BE2C (cell line): ENCODE measurements at regions not wholly inside any gene's neighbourhood (a gene's known extent, or its start where the extent isn't known, plus 50 kb on each side); places are given as distances from the start of the nearest gene placed in this dataset.

ENCODE experiments used
- DNase-seq: peaks from one replicate; pipeline ENCODE4 v3.0.0-alpha.2; 2020
- H3K27me3 ChIP-seq: fragments of 250-450 bp; sonication (Bioruptor Pico); 2 replicates; pipeline ENCODE4 v1.5.1; 2020; ENCODE audit warnings: mild to moderate bottlenecking
- H3K36me3 ChIP-seq: fragments of 250-450 bp; sonication (Bioruptor Pico); 2 replicates; pipeline ENCODE4 v1.5.1; 2020; ENCODE audit warnings: mild to moderate bottlenecking
- H3K4me1 ChIP-seq: fragments of 250-450 bp; sonication (Bioruptor Pico); 2 replicates; pipeline ENCODE4 v1.5.1; 2020
- H3K4me3 ChIP-seq: 2 replicates; pipeline ENCODE4 v1.5.1; 2011; ENCODE audit warnings: low read depth, low read length
- H3K9me3 ChIP-seq: fragments of 250-450 bp; sonication (Bioruptor Pico); 2 replicates; pipeline ENCODE4 v1.5.1; 2020
- TF ChIP-seq, protein P1 (sequence below): IDR thresholded peaks from 2 replicates; pipeline ENCODE4 v1.5.1; 2012; ENCODE audit warnings: mild to moderate bottlenecking, low read depth, low read length

DNA sequence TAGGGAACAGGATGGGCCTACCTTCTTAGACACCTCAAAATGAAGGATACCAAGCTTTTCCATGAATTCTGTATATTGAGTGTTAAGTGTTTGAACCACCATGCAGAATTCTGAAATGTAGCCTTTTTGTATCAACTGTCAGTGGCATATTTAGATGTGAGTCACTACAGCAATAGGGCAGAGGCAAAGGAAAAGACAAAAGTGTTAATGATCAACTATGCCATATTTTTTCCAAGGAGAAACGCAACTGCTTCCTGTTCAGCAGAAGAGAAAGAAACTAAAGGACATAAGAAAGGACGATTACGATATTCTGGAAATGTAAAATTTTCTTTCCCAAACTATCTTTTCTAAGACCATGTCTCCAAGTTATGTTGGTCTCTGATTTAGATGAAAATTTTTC, 104.6 kb upstream of the RSPO3 start:
- no peaks in the 10 kb centered on the region for H3K9me3 ChIP-seq
- TF ChIP-seq, protein P1, sequence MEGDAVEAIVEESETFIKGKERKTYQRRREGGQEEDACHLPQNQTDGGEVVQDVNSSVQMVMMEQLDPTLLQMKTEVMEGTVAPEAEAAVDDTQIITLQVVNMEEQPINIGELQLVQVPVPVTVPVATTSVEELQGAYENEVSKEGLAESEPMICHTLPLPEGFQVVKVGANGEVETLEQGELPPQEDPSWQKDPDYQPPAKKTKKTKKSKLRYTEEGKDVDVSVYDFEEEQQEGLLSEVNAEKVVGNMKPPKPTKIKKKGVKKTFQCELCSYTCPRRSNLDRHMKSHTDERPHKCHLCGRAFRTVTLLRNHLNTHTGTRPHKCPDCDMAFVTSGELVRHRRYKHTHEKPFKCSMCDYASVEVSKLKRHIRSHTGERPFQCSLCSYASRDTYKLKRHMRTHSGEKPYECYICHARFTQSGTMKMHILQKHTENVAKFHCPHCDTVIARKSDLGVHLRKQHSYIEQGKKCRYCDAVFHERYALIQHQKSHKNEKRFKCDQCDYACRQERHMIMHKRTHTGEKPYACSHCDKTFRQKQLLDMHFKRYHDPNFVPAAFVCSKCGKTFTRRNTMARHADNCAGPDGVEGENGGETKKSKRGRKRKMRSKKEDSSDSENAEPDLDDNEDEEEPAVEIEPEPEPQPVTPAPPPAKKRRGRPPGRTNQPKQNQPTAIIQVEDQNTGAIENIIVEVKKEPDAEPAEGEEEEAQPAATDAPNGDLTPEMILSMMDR, result no peak
- no peak for DNase-seq
- no peaks in the 10 kb centered on the region for H3K4me1 ChIP-seq
- no peak overlapping the region for H3K4me3 ChIP-seq
- H3K27me3 ChIP-seq, result no peaks in the 10 kb centered on the region
- no peaks in the 10 kb centered on the region for H3K36me3 ChIP-seq

DNA sequence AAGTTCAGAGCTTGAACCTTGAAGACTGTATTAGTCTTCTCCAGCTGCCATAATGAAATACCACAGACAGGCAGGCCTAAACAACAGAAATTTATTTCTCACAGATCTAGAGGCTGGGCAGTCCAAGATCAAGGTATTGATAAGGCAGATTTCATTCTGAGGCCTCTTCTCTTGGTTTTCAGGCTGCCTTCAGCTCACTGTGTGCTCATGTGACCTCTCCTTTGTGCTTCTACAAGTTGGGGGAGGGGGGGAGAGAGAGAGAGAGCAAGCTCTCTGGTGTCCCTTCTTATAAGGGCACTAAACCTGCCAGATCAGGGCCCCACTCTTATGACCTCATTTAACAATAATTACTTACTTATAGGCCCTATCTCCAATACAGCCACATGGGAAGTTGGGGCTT, 102.6 kb upstream of the RSPO3 start:
- TF ChIP-seq, protein P1, result no peak
- Histone ChIP-seq H3K36me3 (no peaks in the 10 kb centered on the region), H3K4me1 (no peaks in the 10 kb centered on the region), H3K9me3 (no peaks in the 10 kb centered on the region), H3K27me3 (no peaks in the 10 kb centered on the region), H3K4me3 (no peak overlapping the region)
- no peak for DNase-seq

DNA sequence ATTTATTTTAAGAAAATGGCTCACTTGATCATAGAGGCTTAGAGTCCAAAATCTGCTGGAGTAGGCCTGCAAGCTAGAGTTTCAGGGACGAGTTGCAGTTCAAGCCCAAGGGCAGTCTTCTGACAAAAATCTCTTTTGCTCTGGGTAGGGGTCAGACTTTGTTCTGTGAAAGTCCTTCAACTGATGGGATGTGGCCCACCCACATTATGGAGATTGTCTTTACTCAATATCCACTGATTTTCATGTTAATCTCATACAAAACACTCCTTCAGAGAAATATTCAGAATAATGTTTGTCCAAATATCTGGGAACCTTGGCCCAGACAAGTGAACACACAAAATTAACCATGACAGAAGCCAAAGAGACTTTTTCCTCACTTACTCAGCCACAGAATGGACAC, 98.6 kb upstream of the RSPO3 start:
- Histone ChIP-seq H3K27me3 (no peaks in the 10 kb centered on the region), H3K36me3 (no peaks in the 10 kb centered on the region), H3K4me3 (no peak overlapping the region), H3K9me3 (no peaks in the 10 kb centered on the region), H3K4me1 (no peaks in the 10 kb centered on the region)
- DNase-seq, result no peak
- TF ChIP-seq, protein P1, result no peak

DNA sequence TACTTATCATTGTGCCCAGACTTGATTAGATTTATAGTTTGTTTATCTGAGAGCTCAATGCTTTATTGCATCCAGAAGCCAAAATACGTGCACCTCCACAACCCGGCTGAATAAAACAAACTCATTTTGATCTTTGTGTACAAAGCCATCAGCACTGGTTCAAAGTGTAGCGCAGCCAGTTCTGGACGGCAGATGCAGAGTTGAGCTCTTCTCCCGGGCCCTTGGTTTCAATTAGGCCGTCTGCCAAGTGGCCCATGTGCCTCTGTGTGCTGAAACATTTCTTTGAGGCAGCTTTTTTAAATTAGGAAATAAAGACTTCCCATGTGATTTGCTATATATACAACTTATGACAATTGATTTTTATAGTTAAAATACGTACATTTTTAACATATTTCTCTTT, 96.2 kb upstream of the RSPO3 start:
- Histone ChIP-seq H3K36me3 (no peaks in the 10 kb centered on the region), H3K4me1 (no peaks in the 10 kb centered on the region), H3K4me3 (no peak overlapping the region), H3K9me3 (no peaks in the 10 kb centered on the region), H3K27me3 (no peaks in the 10 kb centered on the region)
- TF ChIP-seq, protein P1, result no peak
- peak; percentile 35 for DNase-seq

DNA sequence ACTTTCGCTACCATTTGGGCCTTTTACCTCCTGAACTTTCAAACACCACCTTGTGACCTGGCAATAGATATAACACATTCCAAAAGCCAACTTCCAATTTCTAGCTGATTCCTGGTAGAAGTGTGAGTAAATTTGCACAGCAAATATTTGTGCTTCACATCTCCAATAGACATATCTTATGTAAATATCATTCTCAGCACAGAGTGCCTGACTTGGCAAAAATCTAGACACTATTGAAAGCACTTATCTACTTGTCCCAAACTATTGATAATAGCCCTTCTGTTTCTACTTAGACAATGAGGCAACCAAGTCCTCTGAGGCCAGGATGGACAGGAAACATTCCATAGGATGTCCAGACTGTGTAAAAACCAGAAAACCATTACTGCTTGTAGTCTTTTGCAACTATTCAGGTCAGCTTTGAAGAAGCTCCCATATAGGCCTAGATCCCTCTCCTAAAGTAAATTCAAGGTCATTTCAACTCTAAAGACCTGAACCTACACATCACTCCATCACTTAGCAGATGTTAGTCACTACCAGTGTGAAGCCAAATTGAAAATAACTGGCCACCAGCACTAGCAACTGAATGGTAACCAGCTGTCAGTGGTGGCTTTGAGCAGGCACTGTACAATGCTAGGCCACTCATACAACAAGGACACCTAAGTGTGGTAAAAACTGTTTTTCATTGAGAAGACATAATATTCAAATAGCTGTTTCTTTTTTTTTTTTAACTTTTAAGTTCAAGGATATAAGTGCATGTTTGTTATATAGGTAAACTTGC, 95.3 kb upstream of the RSPO3 start:
- no peak for DNase-seq
- Histone ChIP-seq H3K36me3 (no peaks in the 10 kb centered on the region), H3K4me3 (no peak overlapping the region), H3K9me3 (no peaks in the 10 kb centered on the region), H3K4me1 (no peaks in the 10 kb centered on the region), H3K27me3 (no peaks in the 10 kb centered on the region)
- TF ChIP-seq, protein P1, result no peak

DNA sequence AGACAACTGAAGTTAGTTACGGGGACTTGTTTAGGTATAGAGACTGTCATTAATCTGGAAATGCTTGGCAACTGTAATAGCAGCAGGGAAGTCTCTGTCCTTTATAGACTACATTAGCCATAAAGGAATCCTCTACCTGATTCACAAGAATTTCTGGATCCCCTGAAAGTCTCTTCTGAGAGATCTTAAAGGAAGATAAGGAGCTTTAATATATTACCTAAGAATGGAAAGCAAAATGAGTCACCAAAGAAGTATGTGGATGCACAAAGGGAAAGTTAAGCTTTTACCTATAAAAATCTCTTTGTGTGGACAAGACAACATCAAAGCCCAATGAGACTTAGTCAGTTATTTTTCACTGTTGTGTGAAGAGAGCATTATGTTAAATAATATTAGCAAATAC, 92.2 kb upstream of the RSPO3 start:
- TF ChIP-seq, protein P1, result no peak
- H3K9me3 ChIP-seq, result no peaks in the 10 kb centered on the region
- no peak overlapping the region for H3K4me3 ChIP-seq
- no peaks in the 10 kb centered on the region for H3K27me3 ChIP-seq
- no peaks in the 10 kb centered on the region for H3K4me1 ChIP-seq
- no peaks in the 10 kb centered on the region for H3K36me3 ChIP-seq
- no peak for DNase-seq
